ENCODE measurements at regions not wholly inside any gene's neighbourhood (a gene's known extent, or its start where the extent isn't known, plus 50 kb on each side); places are given as distances from the start of the nearest gene placed in this dataset.

GRCh38 chr1:242735323-242735722, 210.8 kb upstream of the PLD5 start:
- Histone ChIP-seq H3K4me3 (ENCODE audit: extremely low read depth in 1 of 4, insufficient read depth in 2 of 4, low read depth in 3 of 4, low read length in 4 of 4) (no peak overlapping the region), H3K27ac (ENCODE audit: low read depth, low read length) (no peak overlapping the region), H3K14ac (ENCODE audit: insufficient read length) (no peak overlapping the region), H3K9me3 (ENCODE audit: insufficient read depth in 2 of 2, low read depth in 1 of 2, low read length in 1 of 2) (peaks cover 0 to 4% of the 10 kb centered on the region in 2 experiments; a peak in 1 of 4 replicates), H2BK20ac (ENCODE audit: low read length) (no peak overlapping the region), H4K5ac (ENCODE audit: insufficient read length, low read depth, low read length) (no peak overlapping the region), H3K36me3 (ENCODE audit: control insufficient read depth in 2 of 4, insufficient read depth in 4 of 4, low read length in 3 of 4) (no peaks in the 10 kb centered on the region), H4K8ac (ENCODE audit: extremely low read depth, insufficient read depth, low read length) (no peak overlapping the region), H3K9ac (replicated peaks in 1 of 4; ENCODE audit: extremely low read depth in 1 of 4, low read depth in 3 of 4, low read length in 3 of 4) (no peak overlapping the region), H4K20me1 (replicated peaks in 1 of 2; ENCODE audit: control insufficient read depth in 1 of 2, insufficient read depth in 2 of 2, low read length in 2 of 2) (no peaks in the 10 kb centered on the region), H3K23me2 (ENCODE audit: low read depth, low read length) (no peaks in the 10 kb centered on the region), H2BK5ac (ENCODE audit: low read depth, low read length) (no peak overlapping the region), H3K18ac (ENCODE audit: extremely low read depth, low read length) (no peak overlapping the region), H4K91ac (replicated peaks; ENCODE audit: insufficient read length, low read length) (no peak overlapping the region), H3K4me1 (replicated peaks in 1 of 4; ENCODE audit: control insufficient read depth in 3 of 4, insufficient read depth in 4 of 4, low read length in 3 of 4) (no peaks in the 10 kb centered on the region), H2AFZ (ENCODE audit: low read length) (no peak overlapping the region), H3K56ac (replicated peaks; ENCODE audit: insufficient read length, low read depth, low read length) (no peak overlapping the region), H3K23ac (ENCODE audit: insufficient read length) (no peak overlapping the region), H2BK12ac (ENCODE audit: low read depth, low read length) (no peak overlapping the region), H2BK15ac (ENCODE audit: low read length) (no peak overlapping the region), H3K79me1 (ENCODE audit: low read depth, low read length) (no peaks in the 10 kb centered on the region), H2AK5ac (ENCODE audit: low read depth, low read length) (no peak overlapping the region), H2BK120ac (replicated peaks; ENCODE audit: low read depth, low read length) (no peak overlapping the region), H3K27me3 (replicated peaks in 1 of 4; ENCODE audit: control insufficient read depth in 3 of 4, extremely low read depth in 1 of 4, insufficient read depth in 3 of 4, low read length in 3 of 4) (no peaks in the 10 kb centered on the region), H3K4me2 (ENCODE audit: insufficient read depth in 1 of 2, low read depth in 2 of 2, low read length in 2 of 2) (no peak overlapping the region), H3K79me2 (ENCODE audit: control insufficient read depth in 1 of 2, insufficient read depth in 2 of 2, low read length in 2 of 2) (no peaks in the 10 kb centered on the region), H3K4ac (replicated peaks; ENCODE audit: insufficient read length, low read depth, low read length) (no peak overlapping the region)
- ChIA-PET POLR2A (ENCODE audit: partially characterized antibody) (no interaction called here), CTCF (ENCODE audit: partially characterized antibody) (interaction anchor here (0.6 to 1.5 kb wide), 4 partner anchors 11 to 278 kb away, joined by 3 to 5 read pairs (median 4); no protein-coding TSS in a partner anchor)
- TF ChIP-seq SUZ12 (IDR thresholded peaks at IDR 0.05; ENCODE audit: low read length) (no peak), NANOG (IDR thresholded peaks at IDR 0.05; ENCODE audit: insufficient read depth, low read depth, low read length, poor library complexity, severe bottlenecking) (no peak), BACH1 (IDR thresholded peaks at IDR 0.05; ENCODE audit: low read length) (no peak), BCL11A (IDR thresholded peaks at IDR 0.05; ENCODE audit: low read depth in 2 of 2, low read length in 2 of 2) (no peak), YY1 (IDR thresholded peaks at IDR 0.05; ENCODE audit: low read depth, low read length) (no peak), E2F6 (IDR thresholded peaks at IDR 0.05) (no peak), ATF3 (IDR thresholded peaks at IDR 0.05; ENCODE audit: insufficient read depth, low read depth, low read length) (no peak), RFX5 (IDR thresholded peaks at IDR 0.05; ENCODE audit: borderline replicate concordance, low read depth, low read length) (no peak), TAF1 (IDR thresholded peaks at IDR 0.05; ENCODE audit: low read depth, low read length) (no peak)
- FAIRE-seq (no peak), DNase-seq (ENCODE audit: low read depth in 1 of 2, low spot score in 2 of 2) (no peak)
